ENCODE measurements at regions not wholly inside any gene's neighbourhood (a gene's known extent, or its start where the extent isn't known, plus 50 kb on each side); places are given as distances from the start of the nearest gene placed in this dataset.

GRCh38 chr2:5352286-5352685 lies 339.9 kb upstream of the SOX11 start:
- intact Hi-C loops (cut with DNase I; ENCODE audit: low total_unique reads), result no loop called here
- H3K4me3 ChIP-seq, result no peak overlapping the region
- H3K27ac ChIP-seq, result no peak overlapping the region
- no peaks in the 10 kb centered on the region for H3K36me3 ChIP-seq
- H3K27me3 ChIP-seq, result no peaks in the 10 kb centered on the region
- H3K4me1 ChIP-seq, result no peaks in the 10 kb centered on the region
- no peaks in the 10 kb centered on the region for H3K9me3 ChIP-seq
- no peak for TF ChIP-seq CTCF (IDR thresholded peaks at IDR 0.05)
- TF ChIP-seq POLR2AphosphoS5 (IDR thresholded peaks at IDR 0.05), result no peak
- no peak for TF ChIP-seq POLR2A (IDR thresholded peaks at IDR 0.05)
- DNase-seq (ENCODE audit: low spot score in 2 of 2), result no peak

- Histone ChIP-seq H3K27ac (no peak overlapping the region), H3K4me3 (no peak overlapping the region), H3K36me3 (no peaks in the 10 kb centered on the region), H3K9me3 (no peaks in the 10 kb centered on the region), H3K4me1 (no peaks in the 10 kb centered on the region), H3K27me3 (no peaks in the 10 kb centered on the region)
- TF ChIP-seq CTCF (IDR thresholded peaks at IDR 0.05) (no peak), POLR2AphosphoS5 (IDR thresholded peaks at IDR 0.05) (no peak), POLR2A (IDR thresholded peaks at IDR 0.05) (no peak)
- DNase-seq (ENCODE audit: low spot score in 2 of 2), result no peak
- intact Hi-C loops (cut with DNase I; ENCODE audit: low total_unique reads), result no loop called here
Observed at GRCh38 chr2:5353565-5353964, 338.6 kb upstream of the SOX11 start.

GRCh38 chr2:5359397-5359796 lies 332.8 kb upstream of the SOX11 start:
- DNase-seq (ENCODE audit: low spot score in 2 of 2), result no peak
- H3K9me3 ChIP-seq, result no peaks in the 10 kb centered on the region
- H3K27me3 ChIP-seq, result no peaks in the 10 kb centered on the region
- intact Hi-C loops (cut with DNase I; ENCODE audit: low total_unique reads), result no loop called here
- H3K36me3 ChIP-seq, result no peaks in the 10 kb centered on the region
- H3K4me1 ChIP-seq, result no peaks in the 10 kb centered on the region
- TF ChIP-seq CTCF (IDR thresholded peaks at IDR 0.05) (no peak), POLR2A (IDR thresholded peaks at IDR 0.05) (no peak), POLR2AphosphoS5 (IDR thresholded peaks at IDR 0.05) (no peak)
- H3K4me3 ChIP-seq, result no peak overlapping the region
- no peak overlapping the region for H3K27ac ChIP-seq

GRCh38 chr2:5360081-5360480 lies 332.1 kb upstream of the SOX11 start:
- Histone ChIP-seq H3K4me1 (no peaks in the 10 kb centered on the region), H3K27me3 (no peaks in the 10 kb centered on the region), H3K9me3 (no peaks in the 10 kb centered on the region), H3K36me3 (no peaks in the 10 kb centered on the region), H3K27ac (no peak overlapping the region), H3K4me3 (no peak overlapping the region)
- no peak for TF ChIP-seq CTCF (IDR thresholded peaks at IDR 0.05)
- no peak for TF ChIP-seq POLR2AphosphoS5 (IDR thresholded peaks at IDR 0.05)
- TF ChIP-seq POLR2A (IDR thresholded peaks at IDR 0.05), result no peak
- intact Hi-C loops (cut with DNase I; ENCODE audit: low total_unique reads), result no loop called here
- no peak for DNase-seq (ENCODE audit: low spot score in 2 of 2)

- no peak overlapping the region for H3K4me3 ChIP-seq
- H3K27ac ChIP-seq, result no peak overlapping the region
- intact Hi-C loops (cut with DNase I; ENCODE audit: low total_unique reads), result no loop called here
- DNase-seq (ENCODE audit: low spot score in 2 of 2), result no peak
- no peaks in the 10 kb centered on the region for H3K4me1 ChIP-seq
- no peaks in the 10 kb centered on the region for H3K36me3 ChIP-seq
- H3K9me3 ChIP-seq, result no peaks in the 10 kb centered on the region
- TF ChIP-seq POLR2A (IDR thresholded peaks at IDR 0.05) (no peak), CTCF (IDR thresholded peaks at IDR 0.05) (no peak), POLR2AphosphoS5 (IDR thresholded peaks at IDR 0.05) (no peak)
- H3K27me3 ChIP-seq, result no peaks in the 10 kb centered on the region
Observed at GRCh38 chr2:5364361-5364760, 327.8 kb upstream of the SOX11 start.

Data from breast epithelium (tissue), 4 donors.